ENCODE measurements at regions not wholly inside any gene's neighbourhood (a gene's known extent, or its start where the extent isn't known, plus 50 kb on each side); places are given as distances from the start of the nearest gene placed in this dataset.

DNA sequence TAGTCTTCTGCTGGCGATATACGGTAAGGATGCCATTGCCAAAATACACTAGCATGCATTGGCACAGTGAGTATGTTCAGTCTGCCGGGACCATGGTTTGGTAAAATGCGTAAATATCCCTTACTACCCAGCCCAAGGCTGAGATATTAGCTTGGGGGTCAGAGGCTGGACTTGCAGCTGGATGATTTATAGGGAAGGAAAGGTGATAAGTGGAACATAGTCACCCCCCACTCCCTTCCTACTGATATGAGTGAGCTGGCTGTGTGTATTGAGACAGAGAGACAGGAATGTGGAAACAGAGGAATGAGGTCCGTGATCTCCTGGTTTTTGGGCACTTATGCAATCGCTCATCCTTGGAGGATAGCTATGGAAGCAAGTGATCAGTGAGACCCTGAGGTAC is 642.8 kb downstream of the KCNT2 start:
- TF ChIP-seq, protein P1, sequence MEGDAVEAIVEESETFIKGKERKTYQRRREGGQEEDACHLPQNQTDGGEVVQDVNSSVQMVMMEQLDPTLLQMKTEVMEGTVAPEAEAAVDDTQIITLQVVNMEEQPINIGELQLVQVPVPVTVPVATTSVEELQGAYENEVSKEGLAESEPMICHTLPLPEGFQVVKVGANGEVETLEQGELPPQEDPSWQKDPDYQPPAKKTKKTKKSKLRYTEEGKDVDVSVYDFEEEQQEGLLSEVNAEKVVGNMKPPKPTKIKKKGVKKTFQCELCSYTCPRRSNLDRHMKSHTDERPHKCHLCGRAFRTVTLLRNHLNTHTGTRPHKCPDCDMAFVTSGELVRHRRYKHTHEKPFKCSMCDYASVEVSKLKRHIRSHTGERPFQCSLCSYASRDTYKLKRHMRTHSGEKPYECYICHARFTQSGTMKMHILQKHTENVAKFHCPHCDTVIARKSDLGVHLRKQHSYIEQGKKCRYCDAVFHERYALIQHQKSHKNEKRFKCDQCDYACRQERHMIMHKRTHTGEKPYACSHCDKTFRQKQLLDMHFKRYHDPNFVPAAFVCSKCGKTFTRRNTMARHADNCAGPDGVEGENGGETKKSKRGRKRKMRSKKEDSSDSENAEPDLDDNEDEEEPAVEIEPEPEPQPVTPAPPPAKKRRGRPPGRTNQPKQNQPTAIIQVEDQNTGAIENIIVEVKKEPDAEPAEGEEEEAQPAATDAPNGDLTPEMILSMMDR (IDR thresholded peaks at IDR 0.05), result no peak
- no peak for TF ChIP-seq POLR2A (IDR thresholded peaks at IDR 0.05)
